HS-27A (cell line): ENCODE measurements at regions not wholly inside any gene's neighbourhood (a gene's known extent, or its start where the extent isn't known, plus 50 kb on each side); places are given as distances from the start of the nearest gene placed in this dataset.

Experiments used
- DNase-seq: peaks from one replicate; pipeline ENCODE4 v3.0.0-alpha.2; 2012; ENCODE audit warnings: low read depth, missing footprints

DNA sequence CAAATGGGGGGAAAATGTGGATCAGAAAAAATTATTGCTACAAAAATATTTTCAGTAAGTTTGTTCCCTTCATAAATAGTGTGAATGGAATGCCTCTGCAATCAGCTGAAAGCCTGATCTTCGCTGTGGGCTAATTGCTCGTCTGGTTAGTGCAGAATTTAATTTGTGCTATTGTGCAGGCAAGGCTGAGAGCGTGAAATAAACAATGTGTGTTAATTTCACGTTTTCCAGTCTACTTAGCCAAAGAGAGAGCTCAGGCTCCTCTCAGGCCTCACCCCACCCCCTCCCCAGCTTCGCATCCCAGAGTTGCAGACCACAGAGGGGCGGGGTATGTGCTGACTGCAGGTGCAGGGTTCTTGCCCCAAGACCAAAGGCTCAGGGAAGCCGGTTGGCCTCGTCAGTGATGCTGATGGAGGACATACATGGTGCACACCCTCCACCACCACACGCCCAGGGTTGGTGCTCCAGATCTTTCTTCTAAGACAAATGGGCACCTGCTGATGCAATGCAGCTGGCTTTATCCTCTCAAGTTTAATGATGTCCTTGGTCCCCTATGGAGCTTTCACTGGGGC is 302.6 kb upstream of the SLC14A2 start:
- DNase-seq: no peak

DNA sequence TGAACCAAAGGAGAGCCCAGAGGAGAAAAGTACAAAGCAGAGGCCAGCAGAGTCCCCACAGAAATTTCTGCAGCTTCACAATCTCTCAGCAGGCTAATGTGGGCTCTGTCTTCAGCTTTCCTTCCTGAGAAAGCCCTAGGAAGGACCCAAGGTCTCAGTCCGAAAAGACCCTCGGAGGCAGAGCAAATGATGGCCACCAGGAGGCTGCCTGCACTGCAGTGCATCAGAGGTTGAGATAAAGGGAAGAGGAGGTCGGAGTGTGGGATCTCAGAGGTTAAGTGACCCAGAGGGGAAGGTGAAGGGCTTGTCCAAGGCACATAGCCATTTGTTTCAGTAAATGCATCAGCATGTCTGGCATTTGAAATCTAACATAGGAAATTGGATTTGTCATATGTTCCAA is 299.1 kb upstream of the SLC14A2 start:
- DNase-seq: no peak

- no peak for DNase-seq
Measured at GRCh38 chr18:45317948-45318640, 297.2 kb upstream of the SLC14A2 start.

GRCh38 chr18:45320724-45321123 is 294.6 kb upstream of the SLC14A2 start:
- DNase-seq: no peak

GRCh38 chr18:45321520-45321919 is 293.8 kb upstream of the SLC14A2 start:
- no peak for DNase-seq

GRCh38 chr18:45322343-45322742 is 292.9 kb upstream of the SLC14A2 start:
- DNase-seq: no peak

DNA sequence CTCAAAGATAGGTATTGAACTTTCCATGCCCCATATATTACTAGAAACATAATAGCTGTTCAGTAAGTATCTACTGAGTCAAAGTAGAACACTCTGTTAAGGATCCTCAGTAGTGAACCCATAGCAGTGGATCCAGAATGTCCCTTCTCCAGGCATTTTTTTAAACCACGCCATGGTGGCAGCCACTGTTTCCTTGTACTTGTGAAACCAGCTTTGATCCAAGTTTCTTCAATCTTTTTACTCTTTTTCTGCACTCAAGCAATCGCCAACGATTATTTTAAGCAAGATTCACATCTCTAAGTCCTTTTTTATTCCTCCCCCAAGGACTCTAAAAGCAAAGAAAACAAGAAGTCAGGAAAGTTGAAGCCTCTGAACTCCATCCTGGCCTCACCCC is 291.2 kb upstream of the SLC14A2 start:
- no peak for DNase-seq

DNA sequence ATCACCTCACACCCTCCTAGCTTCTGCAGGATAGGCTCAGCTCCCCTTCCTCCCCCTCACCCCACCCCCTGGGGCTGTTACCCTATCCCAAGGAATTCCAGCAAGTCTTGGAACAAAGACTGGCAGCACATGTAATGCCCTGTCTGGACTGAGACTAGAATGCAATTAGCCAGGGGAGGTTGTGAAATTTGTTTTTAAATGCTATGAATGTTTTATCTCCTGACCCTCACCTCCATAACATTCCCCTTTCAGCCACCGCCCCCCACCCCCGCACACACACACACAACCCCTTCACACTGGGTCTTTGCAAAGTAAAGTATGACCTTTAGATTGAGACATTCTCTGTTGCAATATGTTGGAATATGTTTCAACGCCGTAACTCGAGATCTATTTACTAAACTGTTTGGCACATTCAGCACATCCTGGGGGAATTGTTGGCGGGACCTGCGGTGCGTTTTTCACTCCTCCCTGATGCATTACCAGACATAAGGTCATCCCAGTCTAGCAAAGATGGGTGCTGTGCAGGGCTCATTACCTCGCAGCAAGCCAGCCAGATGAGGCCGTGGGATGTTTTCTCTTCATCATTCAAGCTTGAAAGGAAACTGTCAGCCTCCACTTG is 290.7 kb upstream of the SLC14A2 start:
- no peak for DNase-seq

DNA sequence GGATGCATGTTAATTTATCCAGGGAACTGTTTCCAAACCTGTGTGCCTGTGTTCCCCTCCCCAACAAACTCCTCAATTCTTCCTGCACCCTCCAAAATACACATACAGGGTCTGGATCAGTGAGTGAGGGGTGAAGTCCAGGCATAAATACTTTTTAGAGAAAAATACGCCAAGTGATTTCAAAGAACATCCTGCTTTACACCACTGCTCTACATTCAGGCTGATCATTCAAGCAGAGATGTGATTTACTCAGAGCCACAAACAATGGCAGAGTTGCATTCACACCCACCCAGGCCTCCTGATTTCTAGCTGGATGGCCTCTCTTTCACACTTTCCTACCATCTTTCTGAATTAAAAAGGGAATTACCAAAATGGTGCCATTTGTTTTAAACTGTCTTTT is 289.5 kb upstream of the SLC14A2 start:
- DNase-seq: no peak

DNA sequence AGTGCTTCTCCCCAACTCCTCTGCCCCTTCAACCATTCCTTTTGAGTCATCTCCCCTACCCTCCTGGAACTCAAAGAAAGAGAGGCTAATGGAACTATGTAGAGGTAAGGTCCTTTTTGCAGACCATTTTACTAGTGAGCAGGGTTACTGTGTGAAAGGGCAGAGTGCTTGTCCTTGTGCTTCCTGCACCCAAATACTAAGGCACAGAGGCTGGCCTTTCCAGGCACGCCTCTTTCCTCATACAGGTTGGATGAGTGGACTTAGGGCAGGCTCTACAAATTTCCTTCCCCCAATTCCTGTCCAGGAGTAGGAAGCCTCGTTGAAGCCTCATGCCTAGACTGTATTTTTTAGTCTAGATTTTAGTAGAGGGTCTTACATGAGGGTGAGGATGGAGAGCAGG is 288.8 kb upstream of the SLC14A2 start:
- no peak for DNase-seq

DNA sequence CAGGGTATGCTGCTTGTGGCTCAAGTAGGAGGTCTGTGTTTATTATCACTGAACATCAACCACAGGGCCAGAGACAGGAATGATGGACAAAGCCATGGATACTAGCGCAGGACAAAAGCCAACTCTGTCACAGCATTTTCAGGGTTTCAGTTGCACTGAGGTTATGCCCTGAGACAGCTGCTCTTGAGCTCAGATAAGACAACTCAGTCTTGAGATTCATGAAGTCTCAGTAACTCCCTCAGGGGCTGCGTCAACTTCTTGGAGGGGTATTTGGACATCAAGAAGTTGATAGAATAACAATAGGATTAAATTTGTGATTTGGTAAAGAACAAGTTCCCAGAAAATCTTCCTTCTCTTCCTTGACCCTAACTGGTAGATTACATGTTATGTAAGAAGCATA is 287.0 kb upstream of the SLC14A2 start:
- DNase-seq: no peak

DNA sequence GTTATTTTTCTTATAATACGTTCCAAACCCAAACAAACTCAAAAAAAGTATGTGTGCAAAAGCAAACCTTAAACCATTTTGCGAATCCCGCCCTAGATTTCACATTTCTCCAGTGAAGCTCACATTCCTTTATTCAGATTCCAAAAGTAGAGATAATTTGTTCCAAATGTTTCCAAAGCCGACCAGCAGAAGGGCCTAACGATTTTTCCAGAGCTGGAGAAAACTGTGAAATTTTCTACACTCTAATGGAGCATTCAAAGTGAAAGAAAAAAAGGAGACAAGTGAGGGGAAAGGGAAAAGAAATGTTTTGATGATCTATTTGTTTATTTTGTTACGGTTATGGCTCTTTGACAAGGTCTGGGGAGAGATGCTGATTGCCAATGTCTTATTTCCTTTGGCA is 286.5 kb upstream of the SLC14A2 start:
- DNase-seq: no peak

- DNase-seq: no peak
Measured at GRCh38 chr18:45329316-45329715, 286.0 kb upstream of the SLC14A2 start.

DNA sequence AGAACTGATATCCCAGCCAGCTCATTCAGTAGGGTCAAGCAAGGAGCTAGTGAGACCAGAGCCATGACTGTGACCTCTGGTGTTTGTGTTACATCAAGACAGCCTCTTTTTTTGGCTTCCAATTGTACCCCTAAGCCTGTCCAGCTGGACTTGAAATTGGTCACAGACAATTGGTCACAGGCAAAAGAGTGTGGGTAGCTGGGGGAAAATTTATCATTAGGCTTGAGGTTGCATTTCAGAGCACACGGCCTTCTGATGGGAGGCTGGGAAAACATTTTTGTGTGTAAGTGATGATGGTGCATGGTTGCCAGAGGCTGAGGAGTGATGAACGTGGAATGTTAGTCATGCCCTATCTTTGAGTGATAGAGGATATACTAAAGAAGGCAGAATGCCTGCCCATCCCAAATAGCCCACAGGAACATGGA is 285.1 kb upstream of the SLC14A2 start:
- DNase-seq: no peak

GRCh38 chr18:45332871-45333270 is 282.4 kb upstream of the SLC14A2 start:
- DNase-seq: no peak

- DNase-seq: no peak
Measured at GRCh38 chr18:45334191-45334590, 281.1 kb upstream of the SLC14A2 start.

DNA sequence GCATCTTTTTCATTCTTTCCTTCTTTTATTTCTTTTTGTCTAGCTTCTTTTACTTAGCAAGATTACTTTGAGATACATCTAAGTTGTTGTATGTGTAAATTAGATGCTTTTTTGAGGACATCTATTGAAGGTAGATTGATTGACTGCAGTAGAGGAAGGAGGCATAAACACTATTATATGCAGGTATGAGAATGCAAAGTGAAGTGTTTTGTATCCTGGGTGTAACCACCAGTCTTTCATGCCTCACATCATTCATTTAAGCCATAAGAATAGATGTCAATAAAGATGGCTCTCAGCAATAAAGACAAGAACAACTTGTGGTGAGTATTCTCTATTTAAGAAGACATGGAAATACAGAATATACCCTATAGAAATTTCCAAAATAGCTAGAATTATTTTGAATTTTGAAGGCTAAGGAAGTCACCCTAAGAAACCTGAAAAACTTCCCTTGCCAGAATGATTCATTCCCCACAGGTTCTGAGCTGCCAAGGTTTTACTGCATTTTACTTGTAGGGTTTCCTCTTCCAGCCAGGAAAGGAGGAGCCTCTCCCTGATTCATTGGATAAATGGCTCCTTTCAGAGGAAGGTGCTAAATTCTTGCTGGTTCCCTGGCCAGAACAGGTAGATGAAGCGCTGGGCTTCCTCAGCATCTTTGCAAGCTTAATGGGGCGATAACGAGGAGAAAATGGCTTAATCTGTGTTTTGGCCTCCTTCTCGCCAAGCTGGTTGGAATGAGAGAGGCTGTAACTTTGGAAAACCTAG is 279.8 kb upstream of the SLC14A2 start:
- DNase-seq: no peak

GRCh38 chr18:45336448-45336847 is 278.8 kb upstream of the SLC14A2 start:
- no peak for DNase-seq

DNA sequence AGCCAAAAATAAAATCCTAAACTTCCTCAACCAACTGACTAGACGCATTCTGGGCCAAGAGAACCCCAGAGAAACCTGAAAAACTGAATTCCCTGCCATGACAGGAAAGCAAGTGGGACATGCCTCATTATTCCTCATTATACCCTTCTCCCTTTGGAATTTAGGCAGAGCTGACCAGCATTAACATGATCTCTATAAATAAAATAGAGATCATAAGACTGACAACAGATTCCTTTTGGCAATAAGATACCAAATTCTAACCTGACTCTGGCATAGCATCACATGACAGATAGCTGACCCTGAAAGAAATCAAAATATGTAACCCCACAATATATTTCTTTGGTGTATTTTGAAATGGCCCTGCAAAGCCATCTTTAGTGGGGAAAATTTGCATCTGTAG is 277.8 kb upstream of the SLC14A2 start:
- no peak for DNase-seq

DNA sequence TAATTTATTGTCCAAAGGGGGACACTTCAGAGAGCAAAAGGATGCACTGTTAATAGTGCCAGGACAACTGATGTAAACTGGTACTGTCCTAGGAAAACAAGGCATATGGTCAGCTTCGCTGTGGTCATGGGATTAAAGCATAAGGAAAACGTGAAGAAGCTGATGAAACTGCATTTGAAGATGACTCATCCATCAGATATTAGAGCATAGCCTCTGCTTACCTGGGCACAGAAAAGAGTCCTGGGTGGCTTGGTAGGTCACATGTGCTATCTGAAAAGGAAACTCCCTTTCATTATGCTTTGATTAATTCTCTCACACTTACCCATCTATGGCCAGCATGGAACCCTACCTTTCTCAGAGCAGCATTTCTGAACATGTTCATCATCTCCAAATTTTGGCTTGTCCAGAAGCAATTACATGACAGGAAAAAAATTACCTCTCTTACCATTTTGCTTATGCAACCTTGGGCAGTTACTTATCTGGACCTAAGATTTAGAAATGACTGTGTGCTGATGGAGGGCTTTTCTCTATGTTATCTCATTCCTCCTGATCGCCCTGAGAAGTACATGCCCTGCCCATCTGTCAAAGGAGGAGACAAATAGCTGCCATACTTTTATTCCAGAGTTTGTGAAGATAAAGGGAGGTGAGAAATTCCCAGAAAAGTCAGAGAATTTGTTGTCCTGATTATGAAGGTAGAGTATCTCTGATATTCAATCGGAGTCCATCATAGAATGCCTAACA is 275.3 kb upstream of the SLC14A2 start:
- DNase-seq: no peak

DNA sequence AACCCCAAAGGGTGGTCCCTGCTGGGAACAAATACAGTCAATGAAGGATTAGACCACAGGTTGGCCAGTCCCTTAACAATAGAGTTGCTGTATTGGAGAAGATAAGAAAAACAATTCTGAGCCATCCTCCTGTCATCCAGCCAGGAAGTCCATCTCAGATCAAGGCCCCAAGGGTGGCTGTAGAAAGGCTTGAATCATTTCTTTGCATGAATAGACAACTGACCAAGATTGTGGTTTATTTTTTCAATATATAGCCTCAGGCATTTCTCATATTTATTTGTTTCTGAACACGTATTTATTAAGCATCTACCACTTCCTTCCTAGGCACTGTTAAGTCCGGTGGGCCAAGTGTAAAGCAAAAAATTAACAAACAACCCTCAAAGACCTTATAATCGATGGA is 274.4 kb upstream of the SLC14A2 start:
- no peak for DNase-seq

DNA sequence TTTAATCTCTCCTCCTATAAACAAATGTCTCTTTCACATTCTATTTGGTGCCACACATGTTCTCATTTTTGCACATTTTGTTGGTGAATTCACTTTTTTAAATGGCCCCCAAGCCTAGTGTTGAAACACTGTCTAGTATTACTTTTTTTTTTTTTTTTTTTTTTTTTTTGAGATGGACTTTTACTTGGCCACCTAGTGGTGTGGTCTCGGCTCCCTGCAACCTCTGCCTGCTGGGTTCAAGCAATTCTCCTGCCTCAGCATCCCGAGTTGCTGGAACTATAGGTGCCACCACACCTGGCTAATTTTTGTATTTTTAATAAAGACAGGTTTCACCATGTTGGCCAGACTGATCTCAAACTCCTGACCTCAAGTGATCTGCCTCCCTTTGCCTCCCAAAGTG is 273.8 kb upstream of the SLC14A2 start:
- no peak for DNase-seq
